ENCODE measurements at regions not wholly inside any gene's neighbourhood (a gene's known extent, or its start where the extent isn't known, plus 50 kb on each side); places are given as distances from the start of the nearest gene placed in this dataset.

GRCh38 chr1:229825042-229825441 lies 199.0 kb downstream of the URB2 start:
- no peak for DNase-seq

GRCh38 chr1:229828461-229828860 lies 202.4 kb downstream of the URB2 start:
- no peak for DNase-seq

GRCh38 chr1:229832695-229833094 lies 206.6 kb downstream of the URB2 start:
- DNase-seq: no peak

GRCh38 chr1:229834230-229834629 lies 208.2 kb downstream of the URB2 start:
- DNase-seq: no peak

GRCh38 chr1:229835226-229835625 lies 209.2 kb downstream of the URB2 start:
- no peak for DNase-seq

GRCh38 chr1:229836324-229836723 lies 210.3 kb downstream of the URB2 start:
- no peak for DNase-seq

GRCh38 chr1:229838204-229838603 lies 212.2 kb downstream of the URB2 start:
- DNase-seq: no peak

GRCh38 chr1:229839800-229840199 lies 213.8 kb downstream of the URB2 start:
- DNase-seq: no peak

- no peak for DNase-seq
Measured at GRCh38 chr1:229841230-229841629, 215.2 kb downstream of the URB2 start.

- DNase-seq: no peak
Measured at GRCh38 chr1:229842302-229843255, 216.5 kb downstream of the URB2 start.

- DNase-seq: peak; percentile 33
Measured at GRCh38 chr1:229843627-229844238, 217.7 kb downstream of the URB2 start.

GRCh38 chr1:229844675-229845074 lies 218.6 kb downstream of the URB2 start:
- peak; percentile 29 for DNase-seq

GRCh38 chr1:229845410-229846138 lies 219.5 kb downstream of the URB2 start:
- no peak for DNase-seq

GRCh38 chr1:229846351-229846750 lies 220.3 kb downstream of the URB2 start:
- DNase-seq: no peak

- no peak for DNase-seq
Measured at GRCh38 chr1:229848752-229849677, 218.0 kb upstream of the GALNT2 start.

GRCh38 chr1:229851511-229851910 lies 215.5 kb upstream of the GALNT2 start:
- DNase-seq: no peak

- no peak for DNase-seq
Measured at GRCh38 chr1:229853751-229854150, 213.3 kb upstream of the GALNT2 start.

- no peak for DNase-seq
Measured at GRCh38 chr1:229854620-229855019, 212.4 kb upstream of the GALNT2 start.

- DNase-seq: no peak
Measured at GRCh38 chr1:229856009-229856650, 210.9 kb upstream of the GALNT2 start.

GRCh38 chr1:229857585-229857984 lies 209.5 kb upstream of the GALNT2 start:
- DNase-seq: no peak

GRCh38 chr1:229859026-229859425 lies 208.0 kb upstream of the GALNT2 start:
- no peak for DNase-seq

- no peak for DNase-seq
Measured at GRCh38 chr1:229860926-229861325, 206.1 kb upstream of the GALNT2 start.
